ENCODE measurements at regions not wholly inside any gene's neighbourhood (a gene's known extent, or its start where the extent isn't known, plus 50 kb on each side); places are given as distances from the start of the nearest gene placed in this dataset.

GRCh38 chrX:4239650-4240540, 526.4 kb upstream of the PRKX start:
- TF ChIP-seq CTCF (IDR thresholded peaks at IDR 0.05; ENCODE audit: low read length) (no peak), EZH2 (IDR thresholded peaks at IDR 0.05; ENCODE audit: borderline replicate concordance, low read length) (no peak)

All from OCI-LY1 (cell line).